ENCODE measurements at regions not wholly inside any gene's neighbourhood (a gene's known extent, or its start where the extent isn't known, plus 50 kb on each side); places are given as distances from the start of the nearest gene placed in this dataset.
A peak's percentile ranks its signal among the peaks of the same experiment; 100 is the strongest.

DNA sequence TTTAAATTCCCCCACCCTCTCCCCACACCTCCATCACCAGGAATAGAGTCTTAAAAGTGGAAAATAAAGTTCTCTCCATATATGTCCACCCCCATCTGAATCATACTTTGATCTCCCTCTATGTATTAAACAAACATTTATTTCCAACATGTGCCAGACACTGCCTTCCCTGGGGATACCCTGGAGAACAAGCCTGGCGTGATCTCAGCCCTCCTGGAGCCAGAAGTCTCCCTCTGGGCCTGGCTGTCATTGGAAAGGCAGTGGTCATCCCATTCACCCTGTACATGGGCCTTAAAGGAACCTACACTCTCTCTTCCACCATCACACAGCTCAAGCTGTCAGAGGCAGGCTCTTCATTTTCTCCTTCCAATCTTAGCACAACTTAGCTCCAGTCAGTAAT, 143.6 kb downstream of the EMP1 start (continued):
- TF ChIP-seq, protein P1, sequence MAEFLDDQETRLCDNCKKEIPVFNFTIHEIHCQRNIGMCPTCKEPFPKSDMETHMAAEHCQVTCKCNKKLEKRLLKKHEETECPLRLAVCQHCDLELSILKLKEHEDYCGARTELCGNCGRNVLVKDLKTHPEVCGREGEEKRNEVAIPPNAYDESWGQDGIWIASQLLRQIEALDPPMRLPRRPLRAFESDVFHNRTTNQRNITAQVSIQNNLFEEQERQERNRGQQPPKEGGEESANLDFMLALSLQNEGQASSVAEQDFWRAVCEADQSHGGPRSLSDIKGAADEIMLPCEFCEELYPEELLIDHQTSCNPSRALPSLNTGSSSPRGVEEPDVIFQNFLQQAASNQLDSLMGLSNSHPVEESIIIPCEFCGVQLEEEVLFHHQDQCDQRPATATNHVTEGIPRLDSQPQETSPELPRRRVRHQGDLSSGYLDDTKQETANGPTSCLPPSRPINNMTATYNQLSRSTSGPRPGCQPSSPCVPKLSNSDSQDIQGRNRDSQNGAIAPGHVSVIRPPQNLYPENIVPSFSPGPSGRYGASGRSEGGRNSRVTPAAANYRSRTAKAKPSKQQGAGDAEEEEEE (CRISPR knock-in tag; IDR thresholded peaks at IDR 0.05; ENCODE audit: borderline replicate concordance), result no peak

DNA sequence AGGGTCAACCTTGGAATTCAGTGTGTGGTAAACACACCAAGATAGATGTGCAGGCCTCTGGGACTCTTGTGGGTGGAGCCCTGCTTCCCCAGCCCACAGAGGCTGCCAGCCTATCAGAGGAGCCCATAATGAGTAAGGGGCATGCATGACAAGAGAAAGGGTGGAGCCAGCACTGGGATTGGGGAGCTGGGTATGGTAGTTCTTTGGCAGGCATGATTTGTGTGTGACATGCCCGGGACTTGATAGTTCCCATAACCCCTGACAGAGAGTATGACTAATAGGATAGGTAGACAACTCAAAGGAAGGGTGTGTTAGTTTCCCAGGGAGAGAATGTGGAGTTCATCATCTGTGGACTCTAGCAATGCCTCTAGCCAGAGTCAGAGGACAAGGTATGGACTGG, 143.0 kb downstream of the EMP1 start:
- 0% methylated on average over 1 of the region's 1 CpG for WGBS (ENCODE audit: low lambda C conversion rate)
- no peaks in the 10 kb centered on the region for H3K4me1 ChIP-seq (ENCODE audit: insufficient read depth, low read length)
- no TSS peak for BruUV-seq (replicated peaks)
- no peak overlapping the region for H3K27ac ChIP-seq (ENCODE audit: extremely low read length, insufficient read depth, low read length)
- H3K4me3 ChIP-seq (replicated peaks in 1 of 3; ENCODE audit: insufficient read depth in 1 of 3, low read depth in 2 of 3, low read length in 3 of 3), result no peak overlapping the region
- ChIA-PET CTCF (ENCODE audit: low intra/inter-chr PET ratio, low total read pairs) (no interaction called here), POLR2A (no interaction called here)
- in situ Hi-C loops (cut with HindIII; ENCODE audit: extremely low pct_ligation_motif_present, low pct_unique_long_range_greater_than_20kb) (no loop called here), intact Hi-C loops (cut with micrococcal nuclease; ENCODE audit: unreplicated experiment) (no loop called here)
- TF ChIP-seq ZNF563 (CRISPR knock-in tag; IDR thresholded peaks at IDR 0.05) (no peak), ARID2 (CRISPR knock-in tag; IDR thresholded peaks at IDR 0.05; ENCODE audit: borderline replicate concordance) (no peak), JUN (CRISPR knock-in tag; IDR thresholded peaks at IDR 0.05) (no peak)
- H3K9me3 ChIP-seq (ENCODE audit: low read length), result no peaks in the 10 kb centered on the region
- H3K79me2 ChIP-seq (ENCODE audit: insufficient read depth, low read length), result no peaks in the 10 kb centered on the region
- H4K20me1 ChIP-seq (ENCODE audit: insufficient read depth, low read length), result no peaks in the 10 kb centered on the region
- no peak overlapping the region for H3K4me2 ChIP-seq (ENCODE audit: low read depth, low read length)
- H3K36me3 ChIP-seq (replicated peaks in 1 of 2; ENCODE audit: control insufficient read depth in 1 of 2, insufficient read depth in 2 of 2, low read length in 2 of 2), result no peaks in the 10 kb centered on the region
- ATAC-seq, result no peak
- H3K9ac ChIP-seq (ENCODE audit: insufficient read depth, low read depth, low read length), result no peak overlapping the region
- peaks cover 0 to 4% of the 10 kb centered on the region in 2 experiments; a peak in 1 of 5 replicates for H3K27me3 ChIP-seq (ENCODE audit: control insufficient read depth in 1 of 2, insufficient read depth in 2 of 2, low read length in 2 of 2)
- FAIRE-seq, result no peak
- H2AFZ ChIP-seq (ENCODE audit: low read length), result no peak overlapping the region
- peak; percentile 1 for DNase-seq (ENCODE audit: low spot score)

DNA sequence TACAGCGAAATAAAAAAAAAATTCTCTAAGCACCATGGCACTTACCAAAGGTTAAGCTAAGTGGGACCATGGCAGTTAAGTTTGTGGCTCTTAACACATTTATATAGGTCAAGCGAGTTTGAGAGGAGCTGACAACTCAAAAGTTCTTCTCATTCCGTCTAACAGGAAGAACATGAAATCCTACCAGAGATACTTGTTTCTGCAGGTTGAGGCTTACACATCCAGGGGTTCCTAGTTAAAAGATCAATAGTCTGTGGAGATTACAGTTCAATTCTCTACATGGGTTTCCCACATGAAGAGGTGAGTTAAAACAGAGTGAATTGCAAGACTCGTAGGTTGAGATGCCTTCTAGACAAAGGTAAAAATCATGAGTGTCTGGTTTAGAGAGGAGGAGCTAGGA, 142.6 kb downstream of the EMP1 start:
- POLR2A ChIA-PET, result no interaction called here
- in situ Hi-C loops (cut with HindIII; ENCODE audit: extremely low pct_ligation_motif_present, low pct_unique_long_range_greater_than_20kb), result no loop called here
- 5% methylated on average over 4 of the region's 4 CpGs for WGBS (ENCODE audit: low lambda C conversion rate)
- BruUV-seq (replicated peaks), result no TSS peak
- CTCF ChIA-PET (ENCODE audit: low intra/inter-chr PET ratio, low total read pairs), result no interaction called here
- H3K4me2 ChIP-seq (ENCODE audit: low read depth, low read length), result no peak overlapping the region
- no peaks in the 10 kb centered on the region for H4K20me1 ChIP-seq (ENCODE audit: insufficient read depth, low read length)
- no peak for ATAC-seq
- H3K9ac ChIP-seq (ENCODE audit: insufficient read depth, low read depth, low read length), result no peak overlapping the region
- H3K36me3 ChIP-seq (replicated peaks in 1 of 2; ENCODE audit: control insufficient read depth in 1 of 2, insufficient read depth in 2 of 2, low read length in 2 of 2), result no peaks in the 10 kb centered on the region
- no peak overlapping the region for H3K4me3 ChIP-seq (replicated peaks in 1 of 3; ENCODE audit: insufficient read depth in 1 of 3, low read depth in 2 of 3, low read length in 3 of 3)
- intact Hi-C loops (cut with micrococcal nuclease; ENCODE audit: unreplicated experiment), result no loop called here
- no peak for DNase-seq (ENCODE audit: low spot score)
- no peaks in the 10 kb centered on the region for H3K79me2 ChIP-seq (ENCODE audit: insufficient read depth, low read length)
- peaks cover 0 to 4% of the 10 kb centered on the region in 2 experiments; a peak in 1 of 5 replicates for H3K27me3 ChIP-seq (ENCODE audit: control insufficient read depth in 1 of 2, insufficient read depth in 2 of 2, low read length in 2 of 2)
- no peak for FAIRE-seq
- H3K27ac ChIP-seq (ENCODE audit: extremely low read length, insufficient read depth, low read length), result no peak overlapping the region
- no peaks in the 10 kb centered on the region for H3K4me1 ChIP-seq (ENCODE audit: insufficient read depth, low read length)
- H2AFZ ChIP-seq (ENCODE audit: low read length), result no peak overlapping the region
- H3K9me3 ChIP-seq (ENCODE audit: low read length), result no peaks in the 10 kb centered on the region
- TF ChIP-seq ZNF441 (CRISPR knock-in tag; IDR thresholded peaks at IDR 0.05; ENCODE audit: borderline replicate concordance) (no peak), ZNF674 (CRISPR knock-in tag; IDR thresholded peaks at IDR 0.05; ENCODE audit: low read depth) (no peak), ELF3 (CRISPR knock-in tag; IDR thresholded peaks at IDR 0.05) (no peak), CHCHD3 (CRISPR knock-in tag; IDR thresholded peaks at IDR 0.05) (no peak), ZC3H13 (CRISPR knock-in tag; IDR thresholded peaks at IDR 0.05) (no peak), KMT2B (CRISPR knock-in tag; IDR thresholded peaks at IDR 0.05) (no peak)
- TF ChIP-seq, protein P2, sequence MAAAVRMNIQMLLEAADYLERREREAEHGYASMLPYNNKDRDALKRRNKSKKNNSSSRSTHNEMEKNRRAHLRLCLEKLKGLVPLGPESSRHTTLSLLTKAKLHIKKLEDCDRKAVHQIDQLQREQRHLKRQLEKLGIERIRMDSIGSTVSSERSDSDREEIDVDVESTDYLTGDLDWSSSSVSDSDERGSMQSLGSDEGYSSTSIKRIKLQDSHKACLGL (CRISPR knock-in tag; IDR thresholded peaks at IDR 0.05), result no peak
- TF ChIP-seq, protein P3, sequence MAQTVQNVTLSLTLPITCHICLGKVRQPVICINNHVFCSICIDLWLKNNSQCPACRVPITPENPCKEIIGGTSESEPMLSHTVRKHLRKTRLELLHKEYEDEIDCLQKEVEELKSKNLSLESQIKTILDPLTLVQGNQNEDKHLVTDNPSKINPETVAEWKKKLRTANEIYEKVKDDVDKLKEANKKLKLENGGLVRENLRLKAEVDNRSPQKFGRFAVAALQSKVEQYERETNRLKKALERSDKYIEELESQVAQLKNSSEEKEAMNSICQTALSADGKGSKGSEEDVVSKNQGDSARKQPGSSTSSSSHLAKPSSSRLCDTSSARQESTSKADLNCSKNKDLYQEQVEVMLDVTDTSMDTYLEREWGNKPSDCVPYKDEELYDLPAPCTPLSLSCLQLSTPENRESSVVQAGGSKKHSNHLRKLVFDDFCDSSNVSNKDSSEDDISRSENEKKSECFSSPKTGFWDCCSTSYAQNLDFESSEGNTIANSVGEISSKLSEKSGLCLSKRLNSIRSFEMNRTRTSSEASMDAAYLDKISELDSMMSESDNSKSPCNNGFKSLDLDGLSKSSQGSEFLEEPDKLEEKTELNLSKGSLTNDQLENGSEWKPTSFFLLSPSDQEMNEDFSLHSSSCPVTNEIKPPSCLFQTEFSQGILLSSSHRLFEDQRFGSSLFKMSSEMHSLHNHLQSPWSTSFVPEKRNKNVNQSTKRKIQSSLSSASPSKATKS (CRISPR knock-in tag; IDR thresholded peaks at IDR 0.05), result no peak

All from HepG2 (cell line).